Stimulated activated CD4-positive, alpha-beta T cell treated with anti-CD3 and anti-CD28 coated beads, Interleukin-4, amount 100 ng/mL, for 48 hours (primary cell): ENCODE measurements at regions not wholly inside any gene's neighbourhood (a gene's known extent, or its start where the extent isn't known, plus 50 kb on each side); places are given as distances from the start of the nearest gene placed in this dataset.

Experiments
- DNase-seq, 2 donors: peaks; one replicate each; pipeline ENCODE4 v3.0.0-alpha.2; 2020; ENCODE audit warnings: low read depth in 2 of 2

DNA sequence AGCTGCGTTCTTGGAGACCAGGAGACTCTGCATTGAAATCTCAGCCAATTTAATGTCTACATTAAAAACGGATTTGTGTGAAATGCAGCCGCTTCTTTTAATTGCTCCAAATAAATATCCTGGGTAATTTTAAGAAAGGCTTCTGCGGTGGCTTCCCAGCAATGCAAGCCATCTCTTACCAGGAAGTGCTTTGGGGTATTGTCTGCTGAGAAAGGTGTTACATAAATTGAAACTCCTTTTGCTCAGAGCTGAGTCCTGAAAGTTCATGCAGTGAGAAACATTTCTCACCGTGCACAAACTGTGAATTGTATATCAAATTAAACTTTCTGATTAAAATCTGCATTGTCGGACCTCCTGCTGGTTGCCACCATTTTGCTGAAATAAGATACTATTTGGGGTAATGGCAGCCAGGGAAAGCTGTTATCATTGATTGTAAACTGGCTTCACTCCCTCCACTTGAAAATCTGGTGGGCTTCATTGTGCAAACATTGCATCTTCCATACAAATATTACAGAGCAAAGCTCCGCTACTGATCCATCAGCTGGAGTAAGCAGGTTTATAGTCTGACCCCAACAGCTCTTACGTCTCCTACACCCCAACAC, 59.5 kb downstream of the ZIC5 start:
- DNase-seq, result no peak

DNA sequence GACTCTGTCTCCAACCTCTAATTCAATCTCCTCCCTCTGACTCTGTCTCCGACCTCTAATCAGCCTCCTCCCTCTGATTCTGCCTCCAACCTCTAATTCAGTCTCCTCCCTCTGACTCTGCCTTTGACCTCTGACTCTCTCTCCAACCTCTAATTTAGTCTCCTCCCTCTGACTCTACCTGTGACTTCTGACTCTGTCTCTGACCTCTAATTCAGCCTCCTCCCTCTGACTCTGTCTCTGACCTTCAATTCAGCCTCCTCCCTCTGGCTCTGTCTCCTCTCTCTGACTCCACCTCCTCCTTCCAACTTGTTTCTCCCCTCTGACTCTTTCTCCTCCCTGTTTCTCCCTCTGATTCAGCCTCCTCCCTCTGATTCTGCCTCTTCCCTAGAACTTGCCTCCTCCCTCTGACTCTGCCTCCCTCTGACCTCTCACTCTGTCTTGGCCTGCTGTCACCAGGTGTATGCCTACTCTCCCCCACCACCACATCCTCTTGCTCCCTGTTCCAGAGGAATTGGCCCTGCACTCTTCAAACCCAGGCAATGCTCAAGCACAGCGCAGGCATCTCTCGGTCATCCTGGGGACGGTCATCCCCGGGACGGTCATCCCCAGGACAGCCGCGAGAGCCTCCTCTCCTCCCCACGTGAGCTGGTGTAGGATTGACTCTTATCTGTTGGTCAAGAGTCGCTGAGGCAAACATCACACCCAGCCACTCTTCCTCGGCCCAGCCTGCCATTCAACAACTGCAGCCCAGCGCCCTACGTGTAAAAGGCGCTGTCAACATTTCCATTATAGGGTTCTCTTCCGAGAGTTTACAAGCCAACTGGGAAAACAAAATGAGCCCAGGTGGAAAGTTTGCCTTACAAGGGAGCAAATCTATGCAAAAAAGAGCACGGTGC, 60.2 kb downstream of the ZIC5 start:
- no peak for DNase-seq

- no peak for DNase-seq
Measured at GRCh38 chr13:99909836-99910619, 61.5 kb downstream of the ZIC5 start.

- DNase-seq, result no peak
Measured at GRCh38 chr13:99909097-99909835, 62.3 kb downstream of the ZIC5 start.

DNA sequence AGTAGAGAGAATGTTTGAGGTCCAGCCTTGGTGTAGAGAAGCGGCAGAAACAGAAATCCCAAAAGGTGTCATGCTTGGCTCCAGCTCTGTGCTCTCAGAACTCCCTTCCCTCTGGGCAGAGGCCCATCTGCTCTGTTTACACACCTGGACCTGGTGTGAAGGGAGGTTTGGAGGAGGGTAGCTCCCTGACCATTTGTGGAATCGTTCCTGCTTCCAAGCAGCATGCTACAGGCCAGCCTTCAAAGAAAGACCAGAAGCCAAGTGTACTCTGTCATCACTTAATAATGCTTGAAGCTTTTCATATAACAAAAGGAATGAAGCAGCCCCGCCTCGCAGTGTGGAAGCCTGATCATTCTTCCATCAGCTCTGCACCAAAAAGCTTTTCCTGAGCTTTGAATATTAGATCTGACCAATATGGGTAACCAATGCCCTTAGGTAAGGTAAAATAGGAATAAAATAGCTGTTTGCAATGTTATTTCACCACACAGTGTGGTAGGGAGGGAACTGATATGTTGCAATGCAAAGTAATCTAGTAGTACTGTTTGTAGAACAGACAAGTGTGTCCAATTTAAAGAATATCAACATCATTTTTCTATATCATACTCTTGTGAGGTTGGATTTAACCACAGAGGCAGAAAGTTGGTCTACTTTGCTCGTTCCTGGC, 63.3 kb downstream of the ZIC5 start:
- DNase-seq, result no peak

- no peak for DNase-seq
Measured at GRCh38 chr13:99907627-99908026, 63.9 kb downstream of the ZIC5 start.

GRCh38 chr13:99907038-99907437, 64.5 kb downstream of the ZIC5 start:
- no peak for DNase-seq

GRCh38 chr13:99905814-99906213, 65.8 kb downstream of the ZIC5 start:
- no peak for DNase-seq

GRCh38 chr13:99905224-99905623, 66.3 kb downstream of the ZIC5 start:
- DNase-seq, result no peak

DNA sequence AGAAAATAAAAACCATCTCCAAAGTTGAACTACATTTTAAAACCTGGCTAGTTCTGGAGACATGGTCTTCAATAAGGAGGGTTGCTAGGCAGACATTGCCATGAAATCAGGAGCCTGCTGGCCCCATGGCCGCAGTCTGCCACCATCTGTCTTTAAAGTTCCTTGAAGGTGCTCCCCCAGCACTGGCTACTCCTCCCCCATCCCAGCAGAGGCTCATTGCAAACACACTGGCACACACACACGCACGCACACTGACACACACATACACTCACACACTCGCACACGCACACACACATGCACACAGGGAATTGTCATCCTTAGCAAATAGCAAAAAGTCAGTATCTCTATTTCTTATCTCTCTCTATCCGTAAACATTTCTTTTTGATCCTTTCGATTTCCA, 68.4 kb downstream of the ZIC5 start:
- DNase-seq, result no peak

DNA sequence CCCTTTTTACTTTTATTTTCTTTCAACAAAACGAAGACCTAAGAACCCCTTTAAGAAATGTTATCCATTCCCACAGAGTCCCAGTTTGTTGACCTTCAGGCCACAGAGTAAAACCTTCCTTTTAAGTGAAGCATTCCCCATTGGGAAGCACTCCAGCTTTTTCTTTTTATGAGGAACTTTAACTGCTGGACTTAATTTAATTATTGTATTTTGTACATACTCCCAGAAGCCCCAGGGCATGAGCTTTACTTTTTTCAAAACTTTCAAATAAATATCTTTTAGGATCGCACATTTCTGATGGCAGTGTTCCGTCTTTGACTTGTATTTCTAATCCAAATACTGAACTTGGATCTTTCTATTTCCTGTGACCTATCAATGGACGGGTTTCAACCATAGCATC, 68.9 kb downstream of the ZIC5 start:
- DNase-seq, result no peak

- DNase-seq, result no peak
Measured at GRCh38 chr13:99900960-99901359, 70.6 kb downstream of the ZIC5 start.

GRCh38 chr13:99898421-99898820, 73.1 kb downstream of the ZIC5 start:
- DNase-seq, result no peak

DNA sequence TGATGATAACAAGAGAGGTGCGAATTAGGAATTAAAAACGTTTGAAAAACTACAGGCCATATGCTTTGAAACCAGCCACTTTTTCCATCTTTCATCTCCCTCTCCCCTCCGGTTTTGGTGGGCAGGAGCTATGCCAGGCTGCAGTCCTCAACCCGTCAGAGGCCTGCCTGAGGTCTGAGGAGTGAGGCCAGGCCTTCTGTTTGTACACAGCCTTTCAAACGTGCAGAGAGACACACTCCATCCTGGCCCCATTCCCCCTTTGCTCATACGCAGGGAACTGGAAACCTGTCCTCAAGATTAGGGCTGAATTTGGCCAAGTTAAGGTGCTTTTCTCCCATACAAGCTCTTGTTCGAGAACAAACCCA, 74.5 kb downstream of the ZIC5 start:
- DNase-seq, result no peak

DNA sequence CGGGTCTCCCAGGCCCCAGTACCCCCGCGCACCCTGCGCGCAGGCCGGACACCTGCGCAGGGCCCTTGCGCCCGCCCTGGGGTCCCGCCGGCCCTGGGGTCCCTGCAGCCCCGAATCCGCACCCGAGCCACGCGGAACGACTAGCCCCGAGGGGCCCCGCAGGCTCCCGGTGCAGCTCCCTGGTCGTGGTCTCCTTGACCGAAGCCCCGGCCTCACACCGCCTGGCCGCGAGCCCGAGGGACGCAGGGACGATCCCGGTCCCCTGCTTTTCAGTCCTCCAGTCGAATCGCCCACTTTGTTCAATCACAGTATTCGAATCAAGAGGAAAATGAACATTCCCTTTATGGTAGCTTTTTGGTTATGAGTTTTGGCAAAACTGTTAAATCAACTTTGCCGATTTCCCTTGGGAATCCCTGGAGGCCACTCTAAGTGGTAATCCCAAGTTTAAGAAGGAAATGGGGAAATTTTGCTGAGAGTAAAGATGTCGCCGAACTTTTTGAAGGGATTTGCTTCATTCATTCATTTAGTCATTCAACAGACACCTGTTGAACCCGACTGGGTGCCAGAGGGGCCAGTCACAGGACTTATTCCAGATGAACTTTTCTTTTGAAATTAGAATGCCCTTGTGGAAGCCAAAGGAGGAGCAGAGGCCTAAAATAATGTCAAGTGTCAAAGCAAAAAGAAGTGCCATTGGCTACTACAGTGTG, 75.0 kb downstream of the ZIC5 start:
- DNase-seq, result no peak

- no peak for DNase-seq
Measured at GRCh38 chr13:99895444-99896368, 75.9 kb downstream of the ZIC5 start.

GRCh38 chr13:99894840-99895443, 76.6 kb downstream of the ZIC5 start:
- no peak for DNase-seq

GRCh38 chr13:99894105-99894839, 77.3 kb downstream of the ZIC5 start:
- DNase-seq, result no peak

DNA sequence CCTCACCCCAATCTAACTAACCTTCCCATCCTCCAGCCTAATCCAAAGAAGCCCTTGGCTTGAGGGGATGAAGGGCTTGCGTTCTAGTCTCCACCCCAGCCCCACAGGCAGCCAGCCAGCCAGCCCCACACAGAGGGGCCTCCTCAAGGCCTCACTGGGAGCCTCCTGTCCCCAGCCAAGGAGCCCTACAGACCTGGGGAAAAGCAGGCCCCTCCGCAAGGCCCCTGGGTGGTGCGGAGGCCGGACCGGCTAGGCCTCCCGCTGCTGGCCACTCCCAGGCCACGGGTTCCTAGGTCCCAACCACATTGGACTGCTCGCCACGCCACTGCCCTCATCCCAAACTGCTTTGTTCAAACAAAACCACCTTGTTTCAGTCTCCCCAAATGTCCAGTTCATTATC, 78.0 kb downstream of the ZIC5 start:
- DNase-seq, result no peak
